ENCODE measurements at regions not wholly inside any gene's neighbourhood (a gene's known extent, or its start where the extent isn't known, plus 50 kb on each side); places are given as distances from the start of the nearest gene placed in this dataset.

GRCh38 chr7:46296526-46296925 lies 375.5 kb upstream of the IGFBP3 start:
- no peaks in the 10 kb centered on the region for H3K27me3 ChIP-seq (ENCODE audit: insufficient read depth, low read length, poor library complexity, severe bottlenecking)
- no peak overlapping the region for H3K4me3 ChIP-seq (ENCODE audit: low read length, poor library complexity, severe bottlenecking)
- H4K20me1 ChIP-seq (ENCODE audit: insufficient read depth, low read length, poor library complexity, severe bottlenecking): no peaks in the 10 kb centered on the region
- no peaks in the 10 kb centered on the region for H3K79me2 ChIP-seq (ENCODE audit: insufficient read depth, low read length)
- H3K9ac ChIP-seq (ENCODE audit: low read depth, low read length, poor library complexity, severe bottlenecking): no peak overlapping the region
- H3K4me1 ChIP-seq (ENCODE audit: insufficient read depth, low read length, poor library complexity, severe bottlenecking): no peaks in the 10 kb centered on the region
- no peak overlapping the region for H3K4me2 ChIP-seq (ENCODE audit: low read depth, low read length, poor library complexity, severe bottlenecking)
- peaks cover 6% of the 10 kb centered on the region for H3K9me3 ChIP-seq (ENCODE audit: insufficient read depth, low read depth, low read length)
- no peaks in the 10 kb centered on the region for H3K36me3 ChIP-seq (ENCODE audit: insufficient read depth, low read length)
- no peaks in the 10 kb centered on the region for H3K9me2 ChIP-seq (replicated peaks; ENCODE audit: low read depth, low read length)
- TF ChIP-seq EZH2phosphoT487 (IDR thresholded peaks at IDR 0.05; ENCODE audit: borderline replicate concordance) (no peak), CTCF (conservative IDR thresholded peaks at IDR 0.05; ENCODE audit: low read length) (no peak)
- H2AFZ ChIP-seq (ENCODE audit: low read length): no peak overlapping the region
- H3F3A ChIP-seq (ENCODE audit: low read depth): no peaks in the 10 kb centered on the region

GRCh38 chr7:46294381-46294780 lies 373.3 kb upstream of the IGFBP3 start:
- Histone ChIP-seq H3K27me3 (ENCODE audit: insufficient read depth, low read length, poor library complexity, severe bottlenecking) (no peaks in the 10 kb centered on the region), H3K36me3 (ENCODE audit: insufficient read depth, low read length) (no peaks in the 10 kb centered on the region), H3K9ac (ENCODE audit: low read depth, low read length, poor library complexity, severe bottlenecking) (no peak overlapping the region), H3K79me2 (ENCODE audit: insufficient read depth, low read length) (no peaks in the 10 kb centered on the region), H3K4me3 (ENCODE audit: low read length, poor library complexity, severe bottlenecking) (no peak overlapping the region), H3K4me1 (ENCODE audit: insufficient read depth, low read length, poor library complexity, severe bottlenecking) (no peaks in the 10 kb centered on the region), H2AFZ (ENCODE audit: low read length) (no peak overlapping the region), H3K9me3 (ENCODE audit: insufficient read depth, low read depth, low read length) (peaks cover 6% of the 10 kb centered on the region), H3F3A (ENCODE audit: low read depth) (no peaks in the 10 kb centered on the region), H3K4me2 (ENCODE audit: low read depth, low read length, poor library complexity, severe bottlenecking) (no peak overlapping the region), H4K20me1 (ENCODE audit: insufficient read depth, low read length, poor library complexity, severe bottlenecking) (no peaks in the 10 kb centered on the region), H3K9me2 (replicated peaks; ENCODE audit: low read depth, low read length) (no peaks in the 10 kb centered on the region)
- TF ChIP-seq CTCF (conservative IDR thresholded peaks at IDR 0.05; ENCODE audit: low read length) (no peak), EZH2phosphoT487 (IDR thresholded peaks at IDR 0.05; ENCODE audit: borderline replicate concordance) (no peak)

DNA sequence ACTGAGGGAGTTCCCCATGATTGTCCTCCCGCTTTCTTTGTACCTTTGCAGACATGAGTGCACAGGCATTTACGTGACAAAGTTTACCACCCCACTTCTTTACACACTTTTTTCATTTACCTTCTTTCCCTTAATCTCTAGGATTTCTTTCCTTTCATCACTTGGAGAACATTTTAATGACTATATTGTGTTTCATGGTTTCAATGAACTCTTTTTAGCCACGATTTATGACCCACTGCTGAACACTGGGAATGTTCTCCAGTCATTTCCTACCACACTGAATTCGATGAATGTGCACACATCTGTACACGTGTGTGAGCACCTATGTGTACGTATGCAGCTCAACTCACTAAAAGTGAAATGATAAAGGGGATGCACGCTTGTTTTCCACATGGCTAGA lies 371.7 kb upstream of the IGFBP3 start:
- H3K79me2 ChIP-seq (ENCODE audit: insufficient read depth, low read length): no peaks in the 10 kb centered on the region
- no peaks in the 10 kb centered on the region for H3F3A ChIP-seq (ENCODE audit: low read depth)
- TF ChIP-seq CTCF (conservative IDR thresholded peaks at IDR 0.05; ENCODE audit: low read length) (no peak), EZH2phosphoT487 (IDR thresholded peaks at IDR 0.05; ENCODE audit: borderline replicate concordance) (no peak)
- no peaks in the 10 kb centered on the region for H3K4me1 ChIP-seq (ENCODE audit: insufficient read depth, low read length, poor library complexity, severe bottlenecking)
- no peaks in the 10 kb centered on the region for H3K36me3 ChIP-seq (ENCODE audit: insufficient read depth, low read length)
- H3K9ac ChIP-seq (ENCODE audit: low read depth, low read length, poor library complexity, severe bottlenecking): no peak overlapping the region
- no peaks in the 10 kb centered on the region for H3K9me2 ChIP-seq (replicated peaks; ENCODE audit: low read depth, low read length)
- no peaks in the 10 kb centered on the region for H4K20me1 ChIP-seq (ENCODE audit: insufficient read depth, low read length, poor library complexity, severe bottlenecking)
- H3K4me2 ChIP-seq (ENCODE audit: low read depth, low read length, poor library complexity, severe bottlenecking): no peak overlapping the region
- H3K4me3 ChIP-seq (ENCODE audit: low read length, poor library complexity, severe bottlenecking): no peak overlapping the region
- H3K27me3 ChIP-seq (ENCODE audit: insufficient read depth, low read length, poor library complexity, severe bottlenecking): no peaks in the 10 kb centered on the region
- no peak overlapping the region for H2AFZ ChIP-seq (ENCODE audit: low read length)
- peaks cover 6% of the 10 kb centered on the region for H3K9me3 ChIP-seq (ENCODE audit: insufficient read depth, low read depth, low read length)
